Stimulated activated memory B cell treated with anti-CD40 and anti-IgM and Interleukin-4, amounts not matched to agents 10 μg/mL and 1 μg/mL and 100 μg/mL, for 72 hours (primary cell): ENCODE measurements at regions not wholly inside any gene's neighbourhood (a gene's known extent, or its start where the extent isn't known, plus 50 kb on each side); places are given as distances from the start of the nearest gene placed in this dataset.

Source experiments
- ATAC-seq: fragments of 150-1000 bp; cut with Tn5 transposase; 2 replicates; pipeline ENCODE4 v1.10.0; 2021
- H3K27ac Mint-ChIP-seq: one replicate; pipeline ENCODE4 v1.8.0; 2022; ENCODE audit warnings: mild to moderate bottlenecking, mixed read lengths
- H3K27me3 Mint-ChIP-seq: one replicate; pipeline ENCODE4 v1.8.0; 2022; ENCODE audit warnings: mixed read lengths
- H3K36me3 Mint-ChIP-seq: one replicate; pipeline ENCODE4 v1.8.0; 2022; ENCODE audit warnings: mixed read lengths
- H3K4me1 Mint-ChIP-seq: one replicate; pipeline ENCODE4 v1.8.0; 2022; ENCODE audit warnings: mixed read lengths
- H3K4me3 Mint-ChIP-seq: one replicate; pipeline ENCODE4 v1.8.0; 2022; ENCODE audit warnings: mild to moderate bottlenecking, moderate library complexity, mixed read lengths
- H3K9me3 Mint-ChIP-seq: one replicate; pipeline ENCODE4 v1.8.0; 2022; ENCODE audit warnings: mixed read lengths

- H3K9me3 Mint-ChIP-seq, result no peaks in the 10 kb centered on the region
- no peaks in the 10 kb centered on the region for H3K4me1 Mint-ChIP-seq
- H3K27me3 Mint-ChIP-seq, result peaks cover 3% of the 10 kb centered on the region
- ATAC-seq, result no peak
- no peak overlapping the region for H3K4me3 Mint-ChIP-seq
- H3K27ac Mint-ChIP-seq, result no peak overlapping the region
- no peaks in the 10 kb centered on the region for H3K36me3 Mint-ChIP-seq
Measured at GRCh38 chr5:61788548-61788947, 456.5 kb downstream of the ZSWIM6 start.

GRCh38 chr5:61790007-61790406 lies 457.9 kb downstream of the ZSWIM6 start:
- H3K4me3 Mint-ChIP-seq, result no peak overlapping the region
- H3K4me1 Mint-ChIP-seq, result no peaks in the 10 kb centered on the region
- ATAC-seq, result no peak
- H3K27me3 Mint-ChIP-seq, result no peaks in the 10 kb centered on the region
- H3K27ac Mint-ChIP-seq, result no peak overlapping the region
- H3K9me3 Mint-ChIP-seq, result no peaks in the 10 kb centered on the region
- H3K36me3 Mint-ChIP-seq, result no peaks in the 10 kb centered on the region

GRCh38 chr5:61790678-61791077 lies 458.6 kb downstream of the ZSWIM6 start:
- Mint-ChIP-seq H3K27me3 (no peaks in the 10 kb centered on the region), H3K4me3 (no peak overlapping the region), H3K4me1 (no peaks in the 10 kb centered on the region), H3K9me3 (no peaks in the 10 kb centered on the region), H3K27ac (no peak overlapping the region), H3K36me3 (no peaks in the 10 kb centered on the region)
- ATAC-seq, result no peak

GRCh38 chr5:61796773-61797172 lies 464.7 kb downstream of the ZSWIM6 start:
- Mint-ChIP-seq H3K36me3 (no peaks in the 10 kb centered on the region), H3K27me3 (no peaks in the 10 kb centered on the region), H3K4me3 (no peak overlapping the region), H3K27ac (no peak overlapping the region), H3K4me1 (no peaks in the 10 kb centered on the region), H3K9me3 (no peaks in the 10 kb centered on the region)
- no peak for ATAC-seq

GRCh38 chr5:61800450-61800849 lies 468.4 kb downstream of the ZSWIM6 start:
- Mint-ChIP-seq H3K4me1 (no peaks in the 10 kb centered on the region), H3K27ac (no peak overlapping the region), H3K27me3 (no peaks in the 10 kb centered on the region), H3K9me3 (no peaks in the 10 kb centered on the region), H3K4me3 (no peak overlapping the region), H3K36me3 (no peaks in the 10 kb centered on the region)
- ATAC-seq, result no peak

- H3K27ac Mint-ChIP-seq, result no peak overlapping the region
- no peak overlapping the region for H3K4me3 Mint-ChIP-seq
Measured at GRCh38 chr5:61801174-61801573, 469.1 kb downstream of the ZSWIM6 start.

GRCh38 chr5:61802456-61802855 lies 470.4 kb downstream of the ZSWIM6 start:
- Mint-ChIP-seq H3K9me3 (no peaks in the 10 kb centered on the region), H3K4me3 (no peak overlapping the region), H3K27ac (no peak overlapping the region), H3K27me3 (no peaks in the 10 kb centered on the region), H3K4me1 (no peaks in the 10 kb centered on the region), H3K36me3 (no peaks in the 10 kb centered on the region)
- ATAC-seq, result no peak

More at GRCh38 chr5:61801174-61801573, 469.1 kb downstream of the ZSWIM6 start:
- Mint-ChIP-seq H3K4me1 (no peaks in the 10 kb centered on the region), H3K36me3 (no peaks in the 10 kb centered on the region), H3K27me3 (no peaks in the 10 kb centered on the region), H3K9me3 (no peaks in the 10 kb centered on the region)
- ATAC-seq, result no peak

- H3K4me1 Mint-ChIP-seq, result no peaks in the 10 kb centered on the region
- no peak for ATAC-seq
Measured at GRCh38 chr5:61805101-61805500, 473.0 kb downstream of the ZSWIM6 start.

DNA sequence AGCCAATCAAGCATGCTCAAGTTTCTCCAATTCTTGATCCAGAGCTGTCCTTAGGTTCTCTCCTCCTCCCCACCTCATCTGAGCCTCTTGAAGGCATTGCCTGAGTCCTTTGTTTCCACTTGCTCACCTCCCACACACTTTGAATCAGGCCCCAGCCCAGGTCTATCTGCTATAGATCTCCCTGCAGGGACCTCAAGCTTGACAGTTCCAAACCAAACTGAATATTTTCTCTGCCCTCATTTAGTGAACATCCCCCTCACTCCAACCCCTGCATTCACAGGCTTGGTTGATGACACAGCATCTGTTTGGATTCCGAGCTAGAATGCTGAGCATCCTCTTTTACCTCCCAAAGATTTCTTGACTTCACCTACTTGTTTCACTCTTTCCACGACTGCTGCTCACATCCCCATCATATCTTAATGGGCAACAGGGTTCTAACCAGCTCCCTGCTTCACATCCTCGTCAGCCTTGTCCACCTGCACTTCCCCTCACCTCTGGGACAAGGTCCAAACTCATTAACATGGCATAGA lies 474.5 kb downstream of the ZSWIM6 start:
- no peak for ATAC-seq
- Mint-ChIP-seq H3K27me3 (peaks cover 9% of the 10 kb centered on the region), H3K36me3 (no peaks in the 10 kb centered on the region), H3K4me3 (no peak overlapping the region), H3K27ac (no peak overlapping the region), H3K4me1 (no peaks in the 10 kb centered on the region), H3K9me3 (no peaks in the 10 kb centered on the region)

More at GRCh38 chr5:61805101-61805500, 473.0 kb downstream of the ZSWIM6 start:
- Mint-ChIP-seq H3K27ac (no peak overlapping the region), H3K36me3 (no peaks in the 10 kb centered on the region), H3K9me3 (no peaks in the 10 kb centered on the region), H3K4me3 (no peak overlapping the region), H3K27me3 (no peaks in the 10 kb centered on the region)

DNA sequence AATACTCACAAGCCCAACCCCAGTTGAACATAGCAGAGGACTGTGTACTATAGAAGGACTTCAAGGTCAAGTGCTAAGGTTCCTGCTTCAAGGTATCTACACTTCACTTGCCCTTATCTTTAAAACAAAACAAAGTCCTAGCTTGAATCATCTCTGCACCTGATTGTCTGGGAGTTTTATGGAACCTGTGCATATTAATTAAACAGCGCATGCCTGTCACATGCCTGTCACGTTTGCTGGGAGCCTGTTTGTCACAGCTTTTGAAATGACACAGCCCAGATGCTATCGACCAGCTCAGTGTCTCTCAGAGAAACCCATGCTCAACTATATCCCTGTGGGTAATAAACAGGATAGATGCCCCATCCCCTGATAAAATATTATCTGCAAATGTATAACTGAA lies 476.0 kb downstream of the ZSWIM6 start:
- Mint-ChIP-seq H3K4me1 (no peaks in the 10 kb centered on the region), H3K4me3 (no peak overlapping the region), H3K36me3 (no peaks in the 10 kb centered on the region)

GRCh38 chr5:61808909-61809308 lies 476.9 kb downstream of the ZSWIM6 start:
- H3K4me3 Mint-ChIP-seq, result no peak overlapping the region
- peaks cover 12% of the 10 kb centered on the region for H3K27me3 Mint-ChIP-seq
- ATAC-seq, result no peak
- no peaks in the 10 kb centered on the region for H3K36me3 Mint-ChIP-seq
- H3K4me1 Mint-ChIP-seq, result no peaks in the 10 kb centered on the region
- no peak overlapping the region for H3K27ac Mint-ChIP-seq
- H3K9me3 Mint-ChIP-seq, result no peaks in the 10 kb centered on the region

More for the DNA sequence above, 476.0 kb downstream of the ZSWIM6 start:
- no peak for ATAC-seq
- Mint-ChIP-seq H3K27ac (no peak overlapping the region), H3K27me3 (peaks cover 12% of the 10 kb centered on the region), H3K9me3 (no peaks in the 10 kb centered on the region)

DNA sequence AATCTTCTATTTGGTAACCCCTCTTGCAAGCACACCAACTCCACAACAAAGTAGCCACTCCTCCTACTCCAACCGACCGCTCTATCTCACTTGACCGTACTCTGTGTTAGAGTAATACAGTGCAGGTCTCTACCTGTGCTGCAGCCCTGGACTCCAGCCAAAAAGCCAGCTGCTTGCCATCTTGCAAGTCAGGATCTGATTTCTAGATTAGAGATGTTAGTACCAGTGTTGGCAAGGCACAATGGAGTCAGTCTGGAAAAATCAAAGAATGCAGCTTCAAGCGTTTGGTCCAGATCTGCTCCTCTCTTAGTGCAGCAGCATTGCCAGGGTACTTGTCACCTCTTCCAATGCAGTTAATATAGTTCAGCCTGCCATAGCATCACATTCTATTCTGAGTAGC lies 477.6 kb downstream of the ZSWIM6 start:
- Mint-ChIP-seq H3K9me3 (no peaks in the 10 kb centered on the region), H3K27ac (no peak overlapping the region), H3K4me1 (no peaks in the 10 kb centered on the region), H3K4me3 (no peak overlapping the region), H3K36me3 (no peaks in the 10 kb centered on the region), H3K27me3 (peaks cover 20% of the 10 kb centered on the region)
- ATAC-seq, result no peak

DNA sequence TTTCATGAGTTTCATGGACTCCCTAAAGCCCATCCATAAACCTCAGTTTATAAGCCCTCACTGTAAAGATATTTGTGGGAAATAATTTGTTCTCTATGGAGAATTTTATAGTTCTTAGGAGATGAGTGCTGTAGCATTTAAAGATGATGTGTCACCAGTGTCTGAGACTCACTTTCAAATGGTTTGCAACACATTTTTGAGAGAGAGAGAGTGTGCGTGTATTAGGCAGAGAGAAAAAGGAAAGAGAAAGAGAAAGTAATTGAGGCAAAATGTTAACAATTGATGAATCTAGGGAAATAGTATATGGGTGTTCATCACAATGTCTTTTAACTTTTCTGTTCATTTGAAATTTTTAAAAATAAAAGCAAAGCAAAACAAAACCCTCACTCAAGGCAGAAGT lies 479.0 kb downstream of the ZSWIM6 start:
- no peak for ATAC-seq
- no peaks in the 10 kb centered on the region for H3K36me3 Mint-ChIP-seq
- no peaks in the 10 kb centered on the region for H3K9me3 Mint-ChIP-seq
- H3K4me1 Mint-ChIP-seq, result no peaks in the 10 kb centered on the region
- H3K27ac Mint-ChIP-seq, result no peak overlapping the region
- H3K4me3 Mint-ChIP-seq, result no peak overlapping the region
- peaks cover 33% of the 10 kb centered on the region for H3K27me3 Mint-ChIP-seq

- no peaks in the 10 kb centered on the region for H3K36me3 Mint-ChIP-seq
- H3K27ac Mint-ChIP-seq, result no peak overlapping the region
- H3K4me3 Mint-ChIP-seq, result no peak overlapping the region
- H3K4me1 Mint-ChIP-seq, result no peaks in the 10 kb centered on the region
- H3K27me3 Mint-ChIP-seq, result peaks cover 37% of the 10 kb centered on the region
- no peak for ATAC-seq
- no peaks in the 10 kb centered on the region for H3K9me3 Mint-ChIP-seq
Measured at GRCh38 chr5:61813361-61813760, 481.3 kb downstream of the ZSWIM6 start.

DNA sequence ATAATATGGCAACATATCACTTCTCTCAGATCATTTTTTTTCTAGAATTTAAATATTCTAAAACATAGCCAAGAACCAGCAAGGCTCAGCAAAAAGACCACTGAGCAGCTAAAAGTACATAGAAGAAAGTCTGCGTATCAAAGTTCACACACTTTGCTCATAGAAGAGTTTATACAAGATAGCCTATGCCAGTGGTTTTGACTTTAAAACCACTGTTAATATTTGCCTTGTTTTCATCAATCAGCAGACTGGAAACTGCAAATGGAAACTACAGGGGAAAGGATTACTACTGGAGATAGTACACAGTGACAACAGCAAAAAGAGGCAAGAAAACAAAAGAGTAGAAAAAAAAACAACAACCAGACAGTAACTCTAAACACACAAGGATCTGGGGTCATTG lies 483.3 kb downstream of the ZSWIM6 start:
- H3K27ac Mint-ChIP-seq, result no peak overlapping the region
- no peaks in the 10 kb centered on the region for H3K36me3 Mint-ChIP-seq
- H3K27me3 Mint-ChIP-seq, result peaks cover 37% of the 10 kb centered on the region
- no peak for ATAC-seq
- H3K4me1 Mint-ChIP-seq, result no peaks in the 10 kb centered on the region
- H3K4me3 Mint-ChIP-seq, result no peak overlapping the region
- H3K9me3 Mint-ChIP-seq, result peaks cover 3% of the 10 kb centered on the region

DNA sequence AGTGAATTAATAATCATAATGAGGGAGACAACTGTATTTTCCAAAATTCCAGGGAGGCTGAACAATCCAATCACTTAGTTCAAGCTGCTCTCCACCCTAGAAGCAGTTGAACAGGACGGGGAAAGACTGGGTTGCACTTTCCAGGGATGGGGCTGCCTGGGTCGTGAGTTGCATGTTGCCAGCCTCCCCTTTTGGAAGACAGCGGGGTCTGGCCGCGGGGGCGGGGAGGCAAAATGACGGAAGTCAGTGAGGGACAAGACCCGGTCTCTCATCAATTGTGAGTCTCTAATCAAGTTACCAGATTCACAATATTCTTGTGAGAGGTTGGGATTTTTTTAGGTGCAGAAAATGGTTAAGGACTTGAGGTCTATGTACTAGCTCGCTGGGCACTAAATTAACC lies 484.1 kb downstream of the ZSWIM6 start:
- peaks cover 32% of the 10 kb centered on the region for H3K27me3 Mint-ChIP-seq
- no peaks in the 10 kb centered on the region for H3K36me3 Mint-ChIP-seq
- no peak overlapping the region for H3K27ac Mint-ChIP-seq
- H3K4me1 Mint-ChIP-seq, result no peaks in the 10 kb centered on the region
- H3K9me3 Mint-ChIP-seq, result peaks cover 3% of the 10 kb centered on the region
- ATAC-seq, result no peak
- H3K4me3 Mint-ChIP-seq, result no peak overlapping the region
